SK-N-SH treated with all-trans-retinoic acid at 6 μM for 48 hours (cell line): ENCODE measurements at regions not wholly inside any gene's neighbourhood (a gene's known extent, or its start where the extent isn't known, plus 50 kb on each side); places are given as distances from the start of the nearest gene placed in this dataset.
"Not testable (repeated sequence)": the region's sequence is repeated elsewhere in the genome, so short reads cannot be mapped to it uniquely, and the experiment has no call there.

Experiments used
- ATAC-seq: fragments of 200-7000 bp; cut with Tn5 transposase; 3 replicates; pipeline ENCODE4 v1.9.1; 2020; ENCODE audit warnings: mild to moderate bottlenecking, moderate library complexity
- ARNTL ChIP-seq: fragments of 450-650 bp; formaldehyde crosslinking; IDR thresholded peaks from 2 replicates; pipeline ENCODE4 v1.5.0; 2020; ENCODE audit warnings: low read depth, mild to moderate bottlenecking, moderate library complexity, borderline replicate concordance
- ESRRG ChIP-seq: fragments of 250-450 bp; sonication (Bioruptor Pico); IDR thresholded peaks from 2 replicates; pipeline ENCODE4 v1.6.1; 2021; ENCODE audit warnings: mild to moderate bottlenecking
- GLIS3 ChIP-seq: fragments of 250-450 bp; sonication (Bioruptor Pico); IDR thresholded peaks from 2 replicates; pipeline ENCODE4 v1.5.0; 2020; ENCODE audit warnings: mild to moderate bottlenecking, moderate library complexity
- PPARA ChIP-seq: fragments of 250-450 bp; sonication (Bioruptor Pico); IDR thresholded peaks from 2 replicates; pipeline ENCODE4 v1.5.0; 2020; ENCODE audit warnings: mild to moderate bottlenecking, borderline replicate concordance
- TCF4 ChIP-seq: fragments of 250-450 bp; sonication (Bioruptor Pico); IDR thresholded peaks from 2 replicates; pipeline ENCODE4 v1.8.0; 2021; ENCODE audit warnings: mild to moderate bottlenecking, moderate library complexity, borderline replicate concordance
- TOX ChIP-seq: fragments of 250-450 bp; sonication (Bioruptor Pico); IDR thresholded peaks from 2 replicates; pipeline ENCODE4 v1.8.0; 2021; ENCODE audit warnings: mild to moderate bottlenecking, moderate library complexity, borderline replicate concordance
- ZFP3 ChIP-seq: fragments of 250-450 bp; sonication (Bioruptor Pico); IDR thresholded peaks from 2 replicates; pipeline ENCODE4 v1.5.0; 2020; ENCODE audit warnings: mild to moderate bottlenecking, moderate library complexity
- ZNF70 ChIP-seq: fragments of 450-650 bp; formaldehyde crosslinking; IDR thresholded peaks from 2 replicates; pipeline ENCODE4 v1.5.0; 2020; ENCODE audit warnings: mild to moderate bottlenecking, moderate library complexity
- ZNF8 ChIP-seq: fragments of 450-650 bp; formaldehyde crosslinking; IDR thresholded peaks from 2 replicates; pipeline ENCODE4 v1.5.0; 2020; ENCODE audit warnings: mild to moderate bottlenecking, moderate library complexity
- TF ChIP-seq, protein P1 (sequence below): fragments of 250-450 bp; sonication (Bioruptor Pico); IDR thresholded peaks from 2 replicates; pipeline ENCODE4 v1.5.1; 2020; ENCODE audit warnings: low read depth, mild to moderate bottlenecking, moderate library complexity
- TF ChIP-seq, protein P2 (sequence below): fragments of 250-450 bp; sonication (Bioruptor Pico); IDR thresholded peaks from 2 replicates; pipeline ENCODE4 v1.5.0; 2020; ENCODE audit warnings: mild to moderate bottlenecking, moderate library complexity
- TF ChIP-seq, protein P3 (sequence below): fragments of 250-450 bp; sonication (Bioruptor Pico); IDR thresholded peaks from 2 replicates; pipeline ENCODE4 v1.8.0; 2021; ENCODE audit warnings: low read depth, mild to moderate bottlenecking, moderate library complexity, borderline replicate concordance

DNA sequence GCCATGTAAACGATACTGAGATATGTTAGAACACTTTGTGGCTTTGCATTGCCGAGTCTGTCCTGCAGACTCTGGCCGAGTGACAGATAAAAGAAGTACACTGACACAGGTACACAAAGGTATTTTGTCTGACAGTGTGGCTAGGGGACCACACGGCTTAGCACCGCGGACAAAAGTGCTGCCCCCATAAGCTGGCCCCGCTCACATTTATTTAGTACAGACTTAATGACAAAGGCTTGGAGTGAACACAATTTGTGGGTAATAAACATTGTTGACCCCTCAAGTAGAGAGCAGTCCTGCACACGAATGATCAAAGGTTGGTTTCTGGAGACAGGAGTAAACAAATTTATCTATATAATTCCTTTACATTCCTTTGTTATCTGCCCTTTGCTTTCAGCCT is 976.8 kb downstream of the TRAM1L1 start:
- ATAC-seq: no peak

DNA sequence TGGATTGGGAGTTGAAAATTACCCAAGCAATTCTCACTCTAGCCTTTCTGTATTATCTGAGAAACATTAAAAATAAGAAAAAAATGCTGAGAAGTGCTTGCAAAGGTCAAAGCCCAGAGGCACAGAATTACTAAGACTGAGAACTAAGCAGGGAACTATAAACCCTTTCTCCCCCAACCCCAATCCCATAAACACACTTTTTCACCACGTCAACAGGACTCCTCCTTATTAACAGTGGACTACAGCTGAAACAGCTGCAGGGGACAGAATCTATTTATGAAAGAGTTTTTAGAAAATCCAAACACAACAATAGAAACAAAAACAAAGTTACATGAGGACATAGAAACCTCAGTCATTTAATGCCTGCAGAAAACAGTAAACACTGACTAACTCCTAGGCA is 984.1 kb downstream of the TRAM1L1 start:
- ATAC-seq: no peak
- TF ChIP-seq GLIS3 (CRISPR knock-in tag): no peak
- TF ChIP-seq, protein P1, sequence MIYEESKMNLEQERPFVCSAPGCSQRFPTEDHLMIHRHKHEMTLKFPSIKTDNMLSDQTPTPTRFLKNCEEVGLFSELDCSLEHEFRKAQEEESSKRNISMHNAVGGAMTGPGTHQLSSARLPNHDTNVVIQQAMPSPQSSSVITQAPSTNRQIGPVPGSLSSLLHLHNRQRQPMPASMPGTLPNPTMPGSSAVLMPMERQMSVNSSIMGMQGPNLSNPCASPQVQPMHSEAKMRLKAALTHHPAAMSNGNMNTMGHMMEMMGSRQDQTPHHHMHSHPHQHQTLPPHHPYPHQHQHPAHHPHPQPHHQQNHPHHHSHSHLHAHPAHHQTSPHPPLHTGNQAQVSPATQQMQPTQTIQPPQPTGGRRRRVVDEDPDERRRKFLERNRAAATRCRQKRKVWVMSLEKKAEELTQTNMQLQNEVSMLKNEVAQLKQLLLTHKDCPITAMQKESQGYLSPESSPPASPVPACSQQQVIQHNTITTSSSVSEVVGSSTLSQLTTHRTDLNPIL (CRISPR knock-in tag): no peak

More for the DNA sequence above, 976.8 kb downstream of the TRAM1L1 start:
- TF ChIP-seq PPARA (CRISPR knock-in tag) (no peak), ZNF8 (CRISPR knock-in tag) (no peak), GLIS3 (CRISPR knock-in tag) (no peak)

DNA sequence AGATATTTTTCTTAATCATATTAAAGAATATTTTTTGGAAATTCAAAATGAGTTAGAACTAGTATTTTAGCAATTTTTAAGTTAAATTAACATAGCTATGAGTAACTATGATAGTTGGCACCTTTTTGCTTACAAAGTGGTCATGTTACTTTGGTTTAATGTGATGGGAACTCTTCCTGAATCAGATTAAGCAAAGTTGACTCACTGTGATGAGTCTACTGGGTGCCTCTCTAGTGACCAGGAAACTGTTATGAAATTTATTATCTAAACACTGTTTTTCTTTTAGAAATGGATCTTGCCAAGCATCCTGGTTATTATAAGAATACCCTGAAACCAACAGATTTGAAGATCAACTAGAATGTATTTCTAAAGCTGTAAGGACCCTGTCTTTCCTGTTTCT is 985.8 kb downstream of the TRAM1L1 start:
- TF ChIP-seq, protein P2, sequence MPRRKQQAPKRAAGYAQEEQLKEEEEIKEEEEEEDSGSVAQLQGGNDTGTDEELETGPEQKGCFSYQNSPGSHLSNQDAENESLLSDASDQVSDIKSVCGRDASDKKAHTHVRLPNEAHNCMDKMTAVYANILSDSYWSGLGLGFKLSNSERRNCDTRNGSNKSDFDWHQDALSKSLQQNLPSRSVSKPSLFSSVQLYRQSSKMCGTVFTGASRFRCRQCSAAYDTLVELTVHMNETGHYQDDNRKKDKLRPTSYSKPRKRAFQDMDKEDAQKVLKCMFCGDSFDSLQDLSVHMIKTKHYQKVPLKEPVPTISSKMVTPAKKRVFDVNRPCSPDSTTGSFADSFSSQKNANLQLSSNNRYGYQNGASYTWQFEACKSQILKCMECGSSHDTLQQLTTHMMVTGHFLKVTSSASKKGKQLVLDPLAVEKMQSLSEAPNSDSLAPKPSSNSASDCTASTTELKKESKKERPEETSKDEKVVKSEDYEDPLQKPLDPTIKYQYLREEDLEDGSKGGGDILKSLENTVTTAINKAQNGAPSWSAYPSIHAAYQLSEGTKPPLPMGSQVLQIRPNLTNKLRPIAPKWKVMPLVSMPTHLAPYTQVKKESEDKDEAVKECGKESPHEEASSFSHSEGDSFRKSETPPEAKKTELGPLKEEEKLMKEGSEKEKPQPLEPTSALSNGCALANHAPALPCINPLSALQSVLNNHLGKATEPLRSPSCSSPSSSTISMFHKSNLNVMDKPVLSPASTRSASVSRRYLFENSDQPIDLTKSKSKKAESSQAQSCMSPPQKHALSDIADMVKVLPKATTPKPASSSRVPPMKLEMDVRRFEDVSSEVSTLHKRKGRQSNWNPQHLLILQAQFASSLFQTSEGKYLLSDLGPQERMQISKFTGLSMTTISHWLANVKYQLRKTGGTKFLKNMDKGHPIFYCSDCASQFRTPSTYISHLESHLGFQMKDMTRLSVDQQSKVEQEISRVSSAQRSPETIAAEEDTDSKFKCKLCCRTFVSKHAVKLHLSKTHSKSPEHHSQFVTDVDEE (CRISPR knock-in tag): no peak
- TF ChIP-seq ZFP3 (CRISPR knock-in tag): no peak
- no peak for TF ChIP-seq TCF4 (CRISPR knock-in tag)
- TF ChIP-seq ARNTL (CRISPR knock-in tag): no peak
- TF ChIP-seq, protein P1 (CRISPR knock-in tag): no peak
- TF ChIP-seq TOX (CRISPR knock-in tag): no peak
- no peak for TF ChIP-seq GLIS3 (CRISPR knock-in tag)
- TF ChIP-seq ESRRG (CRISPR knock-in tag): no peak
- no peak for ATAC-seq

DNA sequence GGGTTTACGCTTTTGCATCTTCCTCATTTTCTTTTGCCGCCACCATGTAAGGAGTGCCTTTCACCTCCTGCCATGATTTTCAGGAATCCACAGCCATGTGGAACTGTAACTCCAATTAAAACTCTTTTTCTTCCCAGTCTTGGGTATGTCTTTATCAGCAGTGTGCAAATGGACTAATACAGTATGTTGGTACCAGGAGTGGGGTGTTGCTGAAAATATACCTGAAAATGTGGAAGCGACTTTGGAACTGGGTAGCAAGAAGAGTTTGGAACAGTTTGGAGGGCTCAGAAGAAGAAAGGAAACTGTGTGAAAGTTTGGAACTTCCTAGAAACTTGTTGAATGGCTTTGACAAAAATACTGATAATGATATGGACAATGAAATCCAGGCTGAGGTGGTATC is 983.9 kb upstream of the NDST4 start:
- not testable (repeated sequence) for ATAC-seq

DNA sequence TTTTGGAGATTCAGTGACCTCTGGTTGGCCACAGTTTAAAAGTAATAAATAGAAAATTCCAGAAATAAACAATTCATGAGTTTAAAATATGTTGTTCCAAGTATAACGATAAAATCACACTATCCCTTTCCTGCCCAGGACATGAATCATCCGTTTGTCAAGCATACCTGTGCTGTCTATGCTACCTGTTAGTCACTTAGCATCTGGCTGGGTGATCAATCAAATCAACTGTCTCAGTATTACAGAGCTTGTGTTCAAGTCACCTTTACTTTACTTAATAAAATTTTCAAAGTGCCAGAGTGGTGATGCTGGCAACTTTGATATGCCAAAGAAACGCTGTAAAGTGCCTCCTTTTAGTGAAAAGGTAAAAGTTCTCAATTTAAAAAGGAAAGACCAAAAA is 979.5 kb upstream of the NDST4 start:
- TF ChIP-seq TCF4 (CRISPR knock-in tag): no peak
- TF ChIP-seq GLIS3 (CRISPR knock-in tag): no peak
- TF ChIP-seq, protein P3, sequence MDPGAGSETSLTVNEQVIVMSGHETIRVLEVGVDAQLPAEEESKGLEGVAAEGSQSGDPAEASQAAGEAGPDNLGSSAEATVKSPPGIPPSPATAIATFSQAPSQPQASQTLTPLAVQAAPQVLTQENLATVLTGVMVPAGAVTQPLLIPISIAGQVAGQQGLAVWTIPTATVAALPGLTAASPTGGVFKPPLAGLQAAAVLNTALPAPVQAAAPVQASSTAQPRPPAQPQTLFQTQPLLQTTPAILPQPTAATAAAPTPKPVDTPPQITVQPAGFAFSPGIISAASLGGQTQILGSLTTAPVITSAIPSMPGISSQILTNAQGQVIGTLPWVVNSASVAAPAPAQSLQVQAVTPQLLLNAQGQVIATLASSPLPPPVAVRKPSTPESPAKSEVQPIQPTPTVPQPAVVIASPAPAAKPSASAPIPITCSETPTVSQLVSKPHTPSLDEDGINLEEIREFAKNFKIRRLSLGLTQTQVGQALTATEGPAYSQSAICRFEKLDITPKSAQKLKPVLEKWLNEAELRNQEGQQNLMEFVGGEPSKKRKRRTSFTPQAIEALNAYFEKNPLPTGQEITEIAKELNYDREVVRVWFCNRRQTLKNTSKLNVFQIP (CRISPR knock-in tag): no peak
- TF ChIP-seq, protein P1 (CRISPR knock-in tag): no peak
- TF ChIP-seq ZNF70 (CRISPR knock-in tag): no peak
- TF ChIP-seq, protein P2 (CRISPR knock-in tag): no peak
- ATAC-seq: no peak
